ENCODE measurements at regions not wholly inside any gene's neighbourhood (a gene's known extent, or its start where the extent isn't known, plus 50 kb on each side); places are given as distances from the start of the nearest gene placed in this dataset.

GRCh38 chr4:152115794-152116193, 355.0 kb upstream of the GATB start:
- DNase-seq (ENCODE audit: low spot score) = no peak

- DNase-seq (ENCODE audit: low spot score) = no peak
Observed at GRCh38 chr4:152115118-152115517, 354.3 kb upstream of the GATB start.

GRCh38 chr4:152114562-152114961, 353.8 kb upstream of the GATB start:
- DNase-seq (ENCODE audit: low spot score) = no peak

GRCh38 chr4:152112887-152113286, 352.1 kb upstream of the GATB start:
- DNase-seq (ENCODE audit: low spot score) = no peak

GRCh38 chr4:152112190-152112589, 351.4 kb upstream of the GATB start:
- no peak for DNase-seq (ENCODE audit: low spot score)

GRCh38 chr4:152110780-152111179, 350.0 kb upstream of the GATB start:
- peak; percentile 84 for DNase-seq (ENCODE audit: low spot score)

- peak; percentile 82 for DNase-seq (ENCODE audit: low spot score)
Observed at GRCh38 chr4:152109531-152110509, 349.0 kb upstream of the GATB start.

GRCh38 chr4:152107736-152108500, 347.1 kb upstream of the GATB start:
- no peak for DNase-seq (ENCODE audit: low spot score)

- DNase-seq (ENCODE audit: low spot score) = no peak
Observed at GRCh38 chr4:152106781-152107321, 346.0 kb upstream of the GATB start.

- DNase-seq (ENCODE audit: low spot score) = peak; percentile 93
Observed at GRCh38 chr4:152106113-152106763, 345.4 kb upstream of the GATB start.

GRCh38 chr4:152104901-152105357, 344.1 kb upstream of the GATB start:
- no peak for DNase-seq (ENCODE audit: low spot score)

GRCh38 chr4:152104356-152104755, 343.5 kb upstream of the GATB start:
- DNase-seq (ENCODE audit: low spot score) = no peak

- no peak for DNase-seq (ENCODE audit: low spot score)
Observed at GRCh38 chr4:152103181-152103901, 342.5 kb upstream of the GATB start.

GRCh38 chr4:152102436-152103000, 341.7 kb upstream of the GATB start:
- no peak for DNase-seq (ENCODE audit: low spot score)

- no peak for DNase-seq (ENCODE audit: low spot score)
Observed at GRCh38 chr4:152101556-152102435, 341.0 kb upstream of the GATB start.

- no peak for DNase-seq (ENCODE audit: low spot score)
Observed at GRCh38 chr4:152100379-152101201, 339.8 kb upstream of the GATB start.

GRCh38 chr4:152099981-152100378, 339.2 kb upstream of the GATB start:
- DNase-seq (ENCODE audit: low spot score) = no peak

- no peak for DNase-seq (ENCODE audit: low spot score)
Observed at GRCh38 chr4:152099555-152099954, 338.7 kb upstream of the GATB start.

- DNase-seq (ENCODE audit: low spot score) = no peak
Observed at GRCh38 chr4:152099061-152099425, 338.2 kb upstream of the GATB start.
